GM21576 (cell line): ENCODE measurements at regions not wholly inside any gene's neighbourhood (a gene's known extent, or its start where the extent isn't known, plus 50 kb on each side); places are given as distances from the start of the nearest gene placed in this dataset.

Experiments
- ATAC-seq: cut with Tn5 transposase; IDR thresholded peaks from one replicate; pipeline ENCODE4 v1.9.1; 2021; ENCODE audit warnings: mild to moderate bottlenecking, moderate library complexity; ENCODE audit not compliant: unreplicated experiment

- no peak for ATAC-seq
Observed at GRCh38 chr5:171625646-171626045, 160.0 kb upstream of the SMIM23 start.

GRCh38 chr5:171627936-171628632 is 157.5 kb upstream of the SMIM23 start:
- no peak for ATAC-seq

- no peak for ATAC-seq
Observed at GRCh38 chr5:171628633-171628974, 157.0 kb upstream of the SMIM23 start.

- ATAC-seq = no peak
Observed at GRCh38 chr5:171629221-171629620, 156.4 kb upstream of the SMIM23 start.

- ATAC-seq = no peak
Observed at GRCh38 chr5:171629628-171630349, 155.8 kb upstream of the SMIM23 start.

- no peak for ATAC-seq
Observed at GRCh38 chr5:171630350-171631065, 155.1 kb upstream of the SMIM23 start.

DNA sequence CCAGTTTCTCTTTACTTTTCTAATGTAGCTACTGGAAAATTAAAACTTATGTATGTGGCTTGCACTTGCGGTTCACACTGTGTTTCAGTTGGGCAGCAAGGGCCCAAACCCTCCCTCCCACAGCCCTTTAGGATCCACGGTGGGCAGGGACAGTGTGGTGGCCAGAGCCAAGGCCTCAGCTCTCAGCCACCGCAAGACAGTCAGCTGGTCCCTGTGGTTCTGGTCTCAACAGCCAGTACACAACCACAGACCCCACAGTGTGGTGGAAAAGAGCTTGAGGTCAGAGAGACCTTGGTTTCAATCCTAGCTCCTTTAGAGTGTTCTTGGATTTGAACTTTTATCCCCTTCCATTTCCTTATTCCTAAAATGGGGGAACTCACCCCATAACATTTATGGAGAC is 153.0 kb upstream of the SMIM23 start:
- no peak for ATAC-seq

GRCh38 chr5:171633776-171634470 is 151.7 kb upstream of the SMIM23 start:
- peak; percentile 55 for ATAC-seq

GRCh38 chr5:171634511-171634910 is 151.1 kb upstream of the SMIM23 start:
- ATAC-seq = no peak

GRCh38 chr5:171635028-171635427 is 150.6 kb upstream of the SMIM23 start:
- ATAC-seq = no peak

- ATAC-seq = no peak
Observed at GRCh38 chr5:171635561-171636245, 149.9 kb upstream of the SMIM23 start.

- no peak for ATAC-seq
Observed at GRCh38 chr5:171637811-171638210, 147.8 kb upstream of the SMIM23 start.

- no peak for ATAC-seq
Observed at GRCh38 chr5:171639205-171639621, 146.4 kb upstream of the SMIM23 start.

GRCh38 chr5:171639966-171640365 is 145.7 kb upstream of the SMIM23 start:
- ATAC-seq = no peak

DNA sequence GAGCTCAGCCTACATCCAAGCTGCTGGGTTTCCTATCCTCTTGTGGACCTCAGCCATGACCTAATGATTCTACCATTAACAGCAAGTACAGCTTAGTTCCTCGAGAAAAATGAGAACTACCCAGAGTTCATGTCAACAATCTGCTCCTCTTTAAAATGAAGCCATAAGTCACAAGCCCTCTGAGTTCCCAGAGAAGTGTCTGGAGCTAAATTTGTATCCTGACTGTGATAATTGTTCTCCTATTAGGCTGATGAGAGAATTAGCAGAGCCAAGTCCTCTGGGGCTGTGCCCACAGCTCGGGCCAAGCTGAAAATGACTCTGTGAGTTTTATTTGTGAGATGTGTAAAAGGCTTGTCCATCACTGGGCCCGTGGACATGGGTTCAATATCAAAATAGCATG is 145.1 kb upstream of the SMIM23 start:
- ATAC-seq = no peak

DNA sequence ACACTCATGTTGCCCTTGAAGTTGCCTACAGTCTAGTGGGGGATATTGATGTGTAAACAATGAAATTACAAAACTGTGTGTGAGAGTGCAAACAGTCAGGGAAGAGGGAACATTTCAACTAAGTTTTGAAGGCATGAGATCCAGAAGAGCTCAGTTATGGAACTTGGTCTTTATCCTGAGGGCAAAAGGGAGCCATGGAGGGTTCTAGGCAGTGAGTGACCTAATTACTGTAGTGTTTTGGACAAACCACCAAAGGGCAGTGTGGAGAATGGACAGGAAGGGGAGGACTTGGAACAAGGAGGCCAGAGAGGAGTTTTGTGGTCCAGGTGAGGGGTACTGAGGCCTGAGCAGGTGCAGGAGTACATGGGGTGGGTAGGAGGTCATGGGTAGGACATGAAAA is 143.7 kb upstream of the SMIM23 start:
- no peak for ATAC-seq

GRCh38 chr5:171642894-171643293 is 142.7 kb upstream of the SMIM23 start:
- ATAC-seq = no peak

DNA sequence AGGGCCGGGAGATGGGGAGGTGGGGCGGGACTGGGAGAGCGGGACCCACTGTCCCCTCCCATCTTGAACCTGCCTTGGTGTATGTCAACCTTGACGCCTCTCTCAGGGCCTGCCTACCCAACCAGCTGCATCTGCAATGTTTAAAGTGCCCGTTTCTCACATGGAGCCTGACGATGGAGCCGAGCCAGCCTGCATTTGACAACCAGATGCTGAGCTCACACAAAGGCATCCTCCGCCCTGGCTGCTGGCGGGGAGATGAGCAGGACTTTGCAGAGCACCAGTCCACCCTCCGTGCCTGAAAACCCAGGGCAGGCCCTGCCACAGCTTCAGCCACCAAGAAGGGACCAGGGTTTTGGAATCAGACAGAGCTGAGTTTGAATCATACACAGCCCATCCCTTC is 141.1 kb upstream of the SMIM23 start:
- ATAC-seq = no peak

- no peak for ATAC-seq
Observed at GRCh38 chr5:171646102-171647042, 139.2 kb upstream of the SMIM23 start.
